Panc1 (cell line): ENCODE measurements at regions not wholly inside any gene's neighbourhood (a gene's known extent, or its start where the extent isn't known, plus 50 kb on each side); places are given as distances from the start of the nearest gene placed in this dataset.

ENCODE experiments used
- ATAC-seq: fragments of 200-7000 bp; cut with Tn5 transposase; 2 replicates; pipeline ENCODE4 v1.9.1; 2020; ENCODE audit warnings: mild to moderate bottlenecking, moderate library complexity
- BruUV-seq: library from RNA; stranded (reverse); fragments of 400-500 nt; replicated peaks from 2 replicates; lab custom pipeline; 2021; lab: Mats Ljungman, UMichigan
- CTCF ChIA-PET: fragments of 300-600 bp; sonication (Branson Sonifier 250); formaldehyde crosslinking; loops from one replicate; lab custom pipeline; 2022; ENCODE audit warnings: antibody characterized with exemption; lab: Charles Lee
- POLR2A ChIA-PET: fragments of 300-600 bp; sonication (Branson Sonifier 250); formaldehyde crosslinking; loops from one replicate; lab custom pipeline; 2022; ENCODE audit warnings: antibody characterized with exemption; lab: Charles Lee
- DNase-seq: peaks from one replicate; pipeline ENCODE4 v3.0.0-alpha.2; 2010; ENCODE audit warnings: low read depth, low spot score
- H3K27ac ChIP-seq: 2 replicates; pipeline ENCODE4 v1.5.1; 2011; ENCODE audit warnings: mild to moderate bottlenecking, low read length, inconsistent platforms
- H3K27me3 ChIP-seq: fragments of 200-500 bp; sonication (Bioruptor generic); 2 replicates; pipeline ENCODE4 v1.6.0; 2014; ENCODE audit warnings: low read length, inconsistent platforms; ENCODE audit not compliant: control insufficient read depth, insufficient read depth
- H3K36me3 ChIP-seq: fragments of 200-500 bp; sonication (Bioruptor generic); 2 replicates; pipeline ENCODE4 v1.5.1; 2014; ENCODE audit warnings: inconsistent platforms, mild to moderate bottlenecking, low read length, moderate library complexity; ENCODE audit not compliant: control insufficient read depth, insufficient read depth
- H3K4me1 ChIP-seq: 2 replicates; pipeline ENCODE4 v1.5.1; 2011; ENCODE audit warnings: inconsistent platforms, mild to moderate bottlenecking, low read length, moderate library complexity; ENCODE audit not compliant: control insufficient read depth, insufficient read depth
- H3K4me3 ChIP-seq, 2 experiments: 2 replicates each; pipeline ENCODE4 v1.5.1; 2011 to 2012; ENCODE audit warnings: low read depth in 2 of 2, low read length in 2 of 2, mild to moderate bottlenecking in 2 of 2, inconsistent platforms in 1 of 2, moderate library complexity in 1 of 2
- H3K9me3 ChIP-seq: fragments of 200-500 bp; sonication (Bioruptor generic); 2 replicates; pipeline ENCODE4 v1.5.1; 2014; ENCODE audit warnings: low read depth, mild to moderate bottlenecking, inconsistent platforms, low read length, moderate library complexity; ENCODE audit not compliant: control insufficient read depth, insufficient read depth
- POLR2AphosphoS5 ChIP-seq: IDR thresholded peaks from 2 replicates; pipeline ENCODE4 v1.6.1; 2012; ENCODE audit warnings: mild to moderate bottlenecking, low read depth, low read length, moderate library complexity
- REST ChIP-seq, 2 experiments: IDR thresholded peaks; 2 replicates each; pipeline ENCODE4 v1.6.1; 2011 to 2012; ENCODE audit warnings: low read depth in 2 of 2, control low read depth in 1 of 2, low read length in 1 of 2, mild to moderate bottlenecking in 1 of 2, moderate library complexity in 1 of 2; ENCODE audit not compliant: insufficient read depth in 1 of 2
- SIN3A ChIP-seq: IDR thresholded peaks from 2 replicates; pipeline ENCODE4 v1.6.1; 2012; ENCODE audit warnings: low read depth, mild to moderate bottlenecking, low read length, moderate library complexity, borderline replicate concordance; ENCODE audit not compliant: insufficient read depth
- TCF7L2 ChIP-seq: IDR thresholded peaks from 2 replicates; pipeline ENCODE4 v1.6.1; 2011; ENCODE audit warnings: mild to moderate bottlenecking, low read depth, low read length, inconsistent platforms
- in situ Hi-C: cut with HindIII; loops from 2 replicates; pipeline ENCODE4 v1.10.0; 2016; ENCODE audit warnings: low sequenced_read_pairs, low pct_unique_long_range_greater_than_20kb
- intact Hi-C: fragments of 100-400 bp; cut with micrococcal nuclease; formaldehyde crosslinking; loops from one replicate; pipeline ENCODE4 v1.10.0; 2022; ENCODE audit not compliant: unreplicated experiment
- TF ChIP-seq, protein P1 (sequence below): fragments of 450-650 bp; IDR thresholded peaks from 2 replicates; pipeline ENCODE4 v1.5.1; 2017; ENCODE audit warnings: mild to moderate bottlenecking

GRCh38 chr5:105581988-105582690 lies 2019.5 kb upstream of the NUDT12 start:
- no peak overlapping the region for H3K4me3 ChIP-seq
- TF ChIP-seq TCF7L2 (no peak), POLR2AphosphoS5 (no peak), REST (IDR thresholded peaks at IDR 0.05; ENCODE audit: insufficient read depth in 1 of 2, low read depth in 2 of 2, low read length in 1 of 2) (no peak), SIN3A (no peak)
- TF ChIP-seq, protein P1, sequence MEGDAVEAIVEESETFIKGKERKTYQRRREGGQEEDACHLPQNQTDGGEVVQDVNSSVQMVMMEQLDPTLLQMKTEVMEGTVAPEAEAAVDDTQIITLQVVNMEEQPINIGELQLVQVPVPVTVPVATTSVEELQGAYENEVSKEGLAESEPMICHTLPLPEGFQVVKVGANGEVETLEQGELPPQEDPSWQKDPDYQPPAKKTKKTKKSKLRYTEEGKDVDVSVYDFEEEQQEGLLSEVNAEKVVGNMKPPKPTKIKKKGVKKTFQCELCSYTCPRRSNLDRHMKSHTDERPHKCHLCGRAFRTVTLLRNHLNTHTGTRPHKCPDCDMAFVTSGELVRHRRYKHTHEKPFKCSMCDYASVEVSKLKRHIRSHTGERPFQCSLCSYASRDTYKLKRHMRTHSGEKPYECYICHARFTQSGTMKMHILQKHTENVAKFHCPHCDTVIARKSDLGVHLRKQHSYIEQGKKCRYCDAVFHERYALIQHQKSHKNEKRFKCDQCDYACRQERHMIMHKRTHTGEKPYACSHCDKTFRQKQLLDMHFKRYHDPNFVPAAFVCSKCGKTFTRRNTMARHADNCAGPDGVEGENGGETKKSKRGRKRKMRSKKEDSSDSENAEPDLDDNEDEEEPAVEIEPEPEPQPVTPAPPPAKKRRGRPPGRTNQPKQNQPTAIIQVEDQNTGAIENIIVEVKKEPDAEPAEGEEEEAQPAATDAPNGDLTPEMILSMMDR = no peak
- intact Hi-C loops = no loop called here
- in situ Hi-C loops = no loop called here
- DNase-seq (no peak), ATAC-seq (no peak)
- no peaks in the 10 kb centered on the region for H3K4me1 ChIP-seq
- H3K27me3 ChIP-seq = no peaks in the 10 kb centered on the region
- POLR2A ChIA-PET = interaction anchor here (0.6 kb wide), 1 partner anchor 695 kb away, joined by 4 read pairs; no protein-coding TSS in a partner anchor
- no TSS peak for BruUV-seq
- no peaks in the 10 kb centered on the region for H3K9me3 ChIP-seq
- H3K36me3 ChIP-seq = no peaks in the 10 kb centered on the region
- H3K27ac ChIP-seq = peak overlapping the region; percentile 30; the same call in 1 of the 2 replicates
- CTCF ChIA-PET = no interaction called here

- in situ Hi-C loops (no loop called here), intact Hi-C loops (loop anchor here (5.0 kb wide), 1 partner anchor 304 kb away; no protein-coding TSS in a partner anchor)
- Histone ChIP-seq H3K9me3 (no peaks in the 10 kb centered on the region), H3K36me3 (no peaks in the 10 kb centered on the region), H3K27me3 (no peaks in the 10 kb centered on the region), H3K4me3 (no peak overlapping the region), H3K27ac (no peak overlapping the region), H3K4me1 (no peaks in the 10 kb centered on the region)
- BruUV-seq = no TSS peak
- no peak for ATAC-seq
- TF ChIP-seq POLR2AphosphoS5 (no peak), SIN3A (no peak), REST (IDR thresholded peaks at IDR 0.05; ENCODE audit: insufficient read depth in 1 of 2, low read depth in 2 of 2, low read length in 1 of 2) (no peak), TCF7L2 (no peak)
- TF ChIP-seq, protein P1 = no peak
- CTCF ChIA-PET = no interaction called here
- no peak for DNase-seq
- POLR2A ChIA-PET = no interaction called here
Observed at GRCh38 chr5:105573575-105573974, 2011.0 kb upstream of the NUDT12 start.
